GM12873 (cell line): ENCODE measurements at regions not wholly inside any gene's neighbourhood (a gene's known extent, or its start where the extent isn't known, plus 50 kb on each side); places are given as distances from the start of the nearest gene placed in this dataset.

ENCODE experiments used
- TF ChIP-seq, protein P1 (sequence below): IDR thresholded peaks from 2 replicates; pipeline ENCODE4 v1.5.1; 2012; ENCODE audit warnings: low read depth, mild to moderate bottlenecking, moderate library complexity, low read length, control low read depth; ENCODE audit not compliant: insufficient read depth; ENCODE audit errors: missing control alignments

DNA sequence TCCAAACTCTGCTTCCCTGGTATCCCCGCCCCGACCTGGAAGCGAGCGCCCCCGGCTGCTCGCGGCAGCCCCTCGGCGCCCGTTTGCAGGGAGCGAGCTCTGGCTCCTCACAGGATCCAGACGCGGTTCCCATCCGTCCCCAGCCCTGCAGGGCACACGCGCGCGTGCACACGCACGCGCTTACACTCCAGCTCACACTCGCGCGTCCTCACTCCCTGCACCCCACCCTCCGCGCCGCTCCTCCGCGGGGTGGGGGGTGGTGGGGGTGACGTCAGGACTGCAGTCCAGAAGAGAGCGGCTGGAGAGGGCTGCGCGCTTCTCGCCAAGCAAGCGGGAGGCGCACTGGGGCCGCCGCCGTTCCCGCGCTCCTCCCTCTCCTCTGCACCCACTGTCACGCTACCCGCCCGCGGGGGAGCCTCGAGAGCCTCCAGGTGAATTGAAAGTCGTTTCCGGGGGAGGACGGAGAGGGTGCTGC is 255.6 kb downstream of the OTUD1 start:
- TF ChIP-seq, protein P1, sequence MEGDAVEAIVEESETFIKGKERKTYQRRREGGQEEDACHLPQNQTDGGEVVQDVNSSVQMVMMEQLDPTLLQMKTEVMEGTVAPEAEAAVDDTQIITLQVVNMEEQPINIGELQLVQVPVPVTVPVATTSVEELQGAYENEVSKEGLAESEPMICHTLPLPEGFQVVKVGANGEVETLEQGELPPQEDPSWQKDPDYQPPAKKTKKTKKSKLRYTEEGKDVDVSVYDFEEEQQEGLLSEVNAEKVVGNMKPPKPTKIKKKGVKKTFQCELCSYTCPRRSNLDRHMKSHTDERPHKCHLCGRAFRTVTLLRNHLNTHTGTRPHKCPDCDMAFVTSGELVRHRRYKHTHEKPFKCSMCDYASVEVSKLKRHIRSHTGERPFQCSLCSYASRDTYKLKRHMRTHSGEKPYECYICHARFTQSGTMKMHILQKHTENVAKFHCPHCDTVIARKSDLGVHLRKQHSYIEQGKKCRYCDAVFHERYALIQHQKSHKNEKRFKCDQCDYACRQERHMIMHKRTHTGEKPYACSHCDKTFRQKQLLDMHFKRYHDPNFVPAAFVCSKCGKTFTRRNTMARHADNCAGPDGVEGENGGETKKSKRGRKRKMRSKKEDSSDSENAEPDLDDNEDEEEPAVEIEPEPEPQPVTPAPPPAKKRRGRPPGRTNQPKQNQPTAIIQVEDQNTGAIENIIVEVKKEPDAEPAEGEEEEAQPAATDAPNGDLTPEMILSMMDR, result no peak

DNA sequence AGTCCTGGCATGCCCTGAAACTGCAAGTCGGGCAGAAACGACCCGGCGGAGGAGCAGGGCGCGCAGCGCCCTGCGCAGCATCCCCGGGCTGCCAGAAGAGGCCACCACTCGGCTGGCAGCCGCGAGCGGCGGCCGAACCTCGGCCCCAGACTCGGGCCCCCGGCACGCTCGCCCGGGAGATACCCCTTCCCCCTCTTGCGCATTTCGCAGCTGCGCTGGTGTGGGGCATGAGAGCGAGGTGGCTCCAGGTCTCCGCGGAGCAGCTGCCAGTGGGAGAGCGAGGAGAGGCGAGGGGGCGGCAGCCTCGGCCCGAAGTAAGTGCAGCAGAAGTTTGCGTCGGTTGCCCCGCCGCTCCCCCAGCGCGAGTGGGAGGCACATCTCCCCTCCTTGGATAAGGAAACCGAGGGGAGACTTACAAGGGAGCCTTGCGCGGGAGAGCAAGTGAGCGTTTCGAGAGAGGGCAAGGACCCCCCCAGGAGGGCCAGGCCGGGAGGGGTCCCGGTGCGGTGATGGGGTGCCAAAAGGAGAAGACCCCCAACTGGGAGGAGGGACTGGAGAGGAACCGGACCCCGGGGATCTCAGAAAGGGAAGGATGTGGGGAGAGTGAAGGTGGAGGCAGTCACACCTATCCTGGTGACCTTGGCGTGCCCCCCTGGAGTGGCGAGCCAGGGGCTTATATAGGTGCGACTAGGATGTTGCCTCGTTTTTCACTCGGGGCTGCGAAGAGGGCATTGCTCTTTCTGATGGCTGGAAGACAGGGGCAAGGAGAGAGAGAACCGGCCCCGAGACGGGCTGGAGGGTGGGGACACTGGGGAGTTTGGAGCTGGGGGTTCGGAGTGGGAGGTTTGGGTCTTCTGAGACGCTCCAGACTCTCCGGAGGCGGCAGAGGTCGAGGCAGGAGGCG is 256.3 kb downstream of the OTUD1 start:
- TF ChIP-seq, protein P1, result no peak

DNA sequence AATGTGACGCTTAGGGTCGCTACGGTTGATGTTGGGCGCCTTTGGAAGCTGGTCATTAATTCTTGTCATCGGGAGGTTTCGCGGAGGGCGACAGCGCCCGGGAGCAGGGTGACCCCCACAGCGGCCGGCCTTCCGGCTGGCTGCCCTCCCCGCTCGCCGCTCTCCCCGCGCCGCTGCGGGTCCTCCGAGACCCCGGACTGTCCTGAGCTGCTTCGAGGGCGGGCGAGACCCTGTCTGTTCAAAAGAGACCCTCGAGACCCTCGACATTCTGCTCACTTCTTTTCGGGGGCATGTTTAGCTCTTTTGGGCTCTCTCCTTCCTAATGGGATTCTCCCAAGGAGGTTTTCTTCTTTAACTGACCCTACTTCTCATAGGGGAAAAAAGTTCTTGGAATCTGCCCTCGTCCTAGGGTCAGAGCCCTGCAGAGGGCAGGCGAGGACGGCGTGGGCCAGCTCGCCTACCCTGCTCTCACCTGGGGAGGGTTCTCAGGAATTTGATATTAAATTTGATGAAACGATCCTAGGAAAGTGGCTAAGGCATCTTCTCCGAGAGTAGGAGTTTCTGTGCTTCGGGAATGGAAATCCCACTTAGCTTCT is 257.0 kb downstream of the OTUD1 start:
- TF ChIP-seq, protein P1, result no peak

DNA sequence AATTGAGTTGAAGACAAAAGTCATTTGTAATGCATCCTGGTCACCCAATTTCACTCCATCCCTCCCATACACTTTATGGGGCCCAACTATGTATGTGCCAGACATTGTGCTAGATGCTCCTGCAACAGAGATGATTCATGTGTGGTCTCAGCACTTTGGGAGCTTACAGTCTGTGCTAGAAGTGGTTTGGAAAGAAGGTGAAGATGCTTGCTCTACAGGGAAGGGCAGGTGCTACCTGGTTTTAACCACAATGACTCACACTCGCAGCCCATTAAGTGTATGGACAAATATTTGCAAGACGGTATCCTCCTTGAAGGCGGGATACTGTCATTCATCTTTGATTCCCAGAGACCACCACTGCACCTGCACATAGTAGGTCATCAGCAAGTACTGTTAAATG is 257.6 kb downstream of the OTUD1 start:
- TF ChIP-seq, protein P1, result no peak

DNA sequence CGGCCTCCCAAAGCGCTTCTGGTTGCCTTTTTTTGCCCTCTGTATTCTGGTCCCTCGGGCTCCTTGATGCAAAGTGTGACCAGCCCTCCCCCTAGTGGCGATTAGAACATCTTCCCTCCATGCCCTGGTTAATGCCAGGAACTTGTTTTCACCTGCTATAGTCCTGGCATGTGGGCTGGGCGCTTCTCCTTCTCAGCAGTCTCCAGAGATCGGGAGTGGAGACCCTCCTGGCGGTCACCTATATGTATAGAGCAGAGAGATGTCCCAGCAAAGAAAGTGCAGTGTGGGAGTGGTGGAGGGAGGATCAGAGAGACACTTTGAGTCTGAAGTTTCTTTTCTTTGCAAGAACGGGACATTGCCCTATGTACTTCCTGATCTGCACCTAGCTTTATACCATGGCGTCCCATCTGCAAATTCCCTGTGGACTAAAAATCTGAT is 264.1 kb downstream of the OTUD1 start:
- TF ChIP-seq, protein P1, result peak; percentile 82

DNA sequence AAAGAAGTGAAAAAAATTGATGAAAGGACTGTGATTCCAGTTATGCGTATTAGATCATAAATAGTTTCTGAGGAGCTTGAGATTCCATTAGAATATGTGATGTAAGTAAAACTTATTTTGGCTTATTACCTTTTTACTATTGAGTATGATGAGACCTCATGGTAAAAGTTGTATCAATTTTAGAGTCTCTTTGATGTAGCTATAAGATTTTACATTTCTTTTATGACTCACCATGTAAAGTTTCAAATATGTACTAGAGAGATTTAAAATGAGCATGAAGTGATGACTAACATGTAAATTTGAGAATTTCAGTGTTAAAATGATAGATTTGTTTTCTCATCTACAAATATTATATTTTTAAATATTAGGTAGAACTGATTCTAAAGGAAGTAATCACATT is 276.5 kb downstream of the OTUD1 start:
- TF ChIP-seq, protein P1, result no peak

DNA sequence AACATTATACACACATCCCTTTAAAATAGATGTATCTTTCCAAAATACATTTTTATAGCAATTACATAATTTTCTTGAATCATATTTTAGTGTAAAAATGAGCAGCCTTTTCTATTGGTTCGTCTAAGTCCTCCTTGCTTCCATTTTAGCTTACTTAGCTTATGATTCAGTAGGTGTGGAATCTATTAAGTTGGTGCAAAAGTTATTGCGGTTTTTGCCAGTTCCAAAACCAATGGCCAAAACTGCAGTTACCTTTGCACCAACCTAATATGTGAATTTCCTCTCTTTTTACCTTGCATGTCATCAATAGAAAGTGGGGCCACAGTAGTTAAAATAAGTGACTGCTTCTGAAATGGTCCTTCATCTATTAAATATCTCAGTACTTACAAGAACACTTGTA is 279.0 kb downstream of the OTUD1 start:
- TF ChIP-seq, protein P1, result no peak
